ENCODE measurements at regions not wholly inside any gene's neighbourhood (a gene's known extent, or its start where the extent isn't known, plus 50 kb on each side); places are given as distances from the start of the nearest gene placed in this dataset.

GRCh38 chr12:84058136-84058535 is 854.5 kb downstream of the SLC6A15 start:
- Histone ChIP-seq H3K4me1 (no peaks in the 10 kb centered on the region), H3K9me3 (no peaks in the 10 kb centered on the region), H3K27me3 (no peaks in the 10 kb centered on the region), H3K36me3 (no peaks in the 10 kb centered on the region), H3K4me3 (no peak overlapping the region), H3K27ac (no peak overlapping the region)
- intact Hi-C loops (cut with DNase I), result no loop called here
- TF ChIP-seq POLR2AphosphoS5 (IDR thresholded peaks at IDR 0.05), result no peak
- no peak for TF ChIP-seq EP300 (IDR thresholded peaks at IDR 0.05)
- TF ChIP-seq POLR2A (IDR thresholded peaks at IDR 0.05), result no peak
- TF ChIP-seq CTCF (IDR thresholded peaks at IDR 0.05), result no peak
- 69 to 77% methylated on average over 4 of the region's 4 CpGs for WGBS, 2 donors
- peak; percentile 46 for DNase-seq

GRCh38 chr12:84054811-84055210 is 857.8 kb downstream of the SLC6A15 start:
- H3K9me3 ChIP-seq, result no peaks in the 10 kb centered on the region
- DNase-seq, result no peak
- WGBS, 2 donors, result 80% methylated on average over 2 of the region's 2 CpGs
- no peaks in the 10 kb centered on the region for H3K36me3 ChIP-seq
- intact Hi-C loops (cut with DNase I), result no loop called here
- no peaks in the 10 kb centered on the region for H3K4me1 ChIP-seq
- no peak overlapping the region for H3K27ac ChIP-seq
- H3K27me3 ChIP-seq, result no peaks in the 10 kb centered on the region
- H3K4me3 ChIP-seq, result no peak overlapping the region
- no peak for TF ChIP-seq POLR2AphosphoS5 (IDR thresholded peaks at IDR 0.05)
- TF ChIP-seq CTCF (IDR thresholded peaks at IDR 0.05), result no peak
- TF ChIP-seq EP300 (IDR thresholded peaks at IDR 0.05), result no peak
- TF ChIP-seq POLR2A (IDR thresholded peaks at IDR 0.05), result no peak

- Histone ChIP-seq H3K4me3 (no peak overlapping the region), H3K36me3 (no peaks in the 10 kb centered on the region), H3K27me3 (no peaks in the 10 kb centered on the region), H3K9me3 (no peaks in the 10 kb centered on the region), H3K27ac (no peak overlapping the region), H3K4me1 (no peaks in the 10 kb centered on the region)
- intact Hi-C loops (cut with DNase I), result no loop called here
- no peak for TF ChIP-seq POLR2AphosphoS5 (IDR thresholded peaks at IDR 0.05)
- TF ChIP-seq CTCF (IDR thresholded peaks at IDR 0.05), result no peak
- no peak for TF ChIP-seq POLR2A (IDR thresholded peaks at IDR 0.05)
- no peak for TF ChIP-seq EP300 (IDR thresholded peaks at IDR 0.05)
- 88 to 89% methylated on average over 1 of the region's 1 CpG for WGBS, 2 donors
- no peak for DNase-seq
These were observed 864.7 kb downstream of the SLC6A15 start for GRCh38 chr12:84047881-84048280.

- no peak for DNase-seq
- Histone ChIP-seq H3K36me3 (no peaks in the 10 kb centered on the region), H3K4me3 (no peak overlapping the region), H3K27ac (no peak overlapping the region), H3K27me3 (no peaks in the 10 kb centered on the region), H3K4me1 (no peaks in the 10 kb centered on the region), H3K9me3 (no peaks in the 10 kb centered on the region)
- intact Hi-C loops (cut with DNase I), result no loop called here
- 93 to 94% methylated on average over 2 of the region's 2 CpGs for WGBS, 2 donors
- TF ChIP-seq POLR2AphosphoS5 (IDR thresholded peaks at IDR 0.05), result no peak
- TF ChIP-seq CTCF (IDR thresholded peaks at IDR 0.05), result no peak
- TF ChIP-seq EP300 (IDR thresholded peaks at IDR 0.05), result no peak
- TF ChIP-seq POLR2A (IDR thresholded peaks at IDR 0.05), result no peak
These were observed 865.7 kb downstream of the SLC6A15 start for GRCh38 chr12:84046859-84047258.

GRCh38 chr12:84043355-84043754 is 869.2 kb downstream of the SLC6A15 start:
- Histone ChIP-seq H3K4me3 (no peak overlapping the region), H3K27ac (no peak overlapping the region), H3K4me1 (no peaks in the 10 kb centered on the region), H3K27me3 (no peaks in the 10 kb centered on the region), H3K9me3 (no peaks in the 10 kb centered on the region), H3K36me3 (no peaks in the 10 kb centered on the region)
- intact Hi-C loops (cut with DNase I), result no loop called here
- no peak for TF ChIP-seq POLR2AphosphoS5 (IDR thresholded peaks at IDR 0.05)
- TF ChIP-seq POLR2A (IDR thresholded peaks at IDR 0.05), result no peak
- TF ChIP-seq EP300 (IDR thresholded peaks at IDR 0.05), result no peak
- TF ChIP-seq CTCF (IDR thresholded peaks at IDR 0.05), result no peak
- 70 to 84% methylated on average over 4 of the region's 4 CpGs for WGBS, 2 donors
- no peak for DNase-seq

All from sigmoid colon (tissue), 6 donors.